Right lobe of liver (tissue), 4 donors: ENCODE measurements at regions not wholly inside any gene's neighbourhood (a gene's known extent, or its start where the extent isn't known, plus 50 kb on each side); places are given as distances from the start of the nearest gene placed in this dataset.

Source experiments
- POLR2A ChIP-seq: fragments of 450-650 bp; IDR thresholded peaks from one replicate; pipeline ENCODE4 v1.6.1; 2017; ENCODE audit warnings: antibody characterized with exemption, mild to moderate bottlenecking
- TF ChIP-seq, protein P1 (sequence below), 4 donors: fragments of 200-600 bp in 3 of 4; fragments of 450-650 bp in 1 of 4; IDR thresholded peaks; one replicate each; pipeline versions ENCODE4 v1.5.1 to v1.8.0; 2016 to 2022; ENCODE audit warnings: antibody characterized with exemption in 4 of 4, mild to moderate bottlenecking in 2 of 4
- donor health status: DM: no; HTN: no; CAD: no.
- donor health status: DM: no; HTN: no; CAD: no.
- donor health status: DM: no; HTN: yes; CAD: no.

DNA sequence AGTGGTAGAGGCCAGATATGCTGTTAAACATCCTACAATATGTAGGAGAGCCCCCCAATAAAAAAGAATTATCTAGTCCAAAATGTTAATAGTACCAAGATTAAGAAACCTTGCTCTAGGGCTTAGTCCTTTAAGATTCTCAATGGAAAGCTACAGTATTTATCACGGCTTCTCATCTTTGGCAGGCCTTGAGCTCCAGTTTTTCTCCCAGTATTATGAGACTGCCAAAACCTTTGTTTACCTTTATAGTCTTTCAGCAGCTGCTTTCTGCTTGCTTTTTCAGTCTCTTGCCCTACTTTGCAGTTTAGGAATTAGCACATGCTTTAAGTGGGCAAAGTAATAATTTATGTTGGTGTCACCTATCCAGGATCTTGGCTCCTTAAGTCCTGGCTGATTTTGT is 59.7 kb downstream of the NHLRC1 start:
- no peak for TF ChIP-seq POLR2A
- TF ChIP-seq, protein P1, sequence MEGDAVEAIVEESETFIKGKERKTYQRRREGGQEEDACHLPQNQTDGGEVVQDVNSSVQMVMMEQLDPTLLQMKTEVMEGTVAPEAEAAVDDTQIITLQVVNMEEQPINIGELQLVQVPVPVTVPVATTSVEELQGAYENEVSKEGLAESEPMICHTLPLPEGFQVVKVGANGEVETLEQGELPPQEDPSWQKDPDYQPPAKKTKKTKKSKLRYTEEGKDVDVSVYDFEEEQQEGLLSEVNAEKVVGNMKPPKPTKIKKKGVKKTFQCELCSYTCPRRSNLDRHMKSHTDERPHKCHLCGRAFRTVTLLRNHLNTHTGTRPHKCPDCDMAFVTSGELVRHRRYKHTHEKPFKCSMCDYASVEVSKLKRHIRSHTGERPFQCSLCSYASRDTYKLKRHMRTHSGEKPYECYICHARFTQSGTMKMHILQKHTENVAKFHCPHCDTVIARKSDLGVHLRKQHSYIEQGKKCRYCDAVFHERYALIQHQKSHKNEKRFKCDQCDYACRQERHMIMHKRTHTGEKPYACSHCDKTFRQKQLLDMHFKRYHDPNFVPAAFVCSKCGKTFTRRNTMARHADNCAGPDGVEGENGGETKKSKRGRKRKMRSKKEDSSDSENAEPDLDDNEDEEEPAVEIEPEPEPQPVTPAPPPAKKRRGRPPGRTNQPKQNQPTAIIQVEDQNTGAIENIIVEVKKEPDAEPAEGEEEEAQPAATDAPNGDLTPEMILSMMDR (IDR thresholded peaks at IDR 0.05): no peak
